NCI-H187 (cell line): ENCODE measurements at regions not wholly inside any gene's neighbourhood (a gene's known extent, or its start where the extent isn't known, plus 50 kb on each side); places are given as distances from the start of the nearest gene placed in this dataset.
"Not testable (repeated sequence)": the region's sequence is repeated elsewhere in the genome, so short reads cannot be mapped to it uniquely, and the experiment has no call there.

Source experiments
- DNase-seq, 2 experiments: peaks; one replicate each; lab custom pipeline; 2025; lab: John Stamatoyannopoulos, UW

DNA sequence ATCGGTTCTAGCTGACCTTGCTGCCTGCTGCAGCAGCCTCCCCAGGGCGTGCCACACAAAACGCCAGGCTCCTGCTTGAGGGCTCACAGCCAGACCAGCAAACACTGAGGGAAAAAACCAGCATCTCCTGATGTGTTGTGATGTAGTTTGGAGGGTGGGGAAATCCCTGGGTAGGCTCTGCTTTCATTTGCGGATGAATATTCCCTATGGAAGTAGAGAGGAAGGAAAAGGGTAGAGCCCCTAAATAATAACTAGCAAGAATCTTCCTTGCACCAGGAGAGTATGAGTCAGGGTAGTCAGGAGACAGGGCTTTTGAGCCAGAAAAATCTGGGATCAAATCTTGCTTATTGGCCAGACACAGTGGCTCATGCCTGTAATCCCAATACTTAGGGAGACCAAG is 545.3 kb downstream of the RFC3 start:
- DNase-seq, result no peak

DNA sequence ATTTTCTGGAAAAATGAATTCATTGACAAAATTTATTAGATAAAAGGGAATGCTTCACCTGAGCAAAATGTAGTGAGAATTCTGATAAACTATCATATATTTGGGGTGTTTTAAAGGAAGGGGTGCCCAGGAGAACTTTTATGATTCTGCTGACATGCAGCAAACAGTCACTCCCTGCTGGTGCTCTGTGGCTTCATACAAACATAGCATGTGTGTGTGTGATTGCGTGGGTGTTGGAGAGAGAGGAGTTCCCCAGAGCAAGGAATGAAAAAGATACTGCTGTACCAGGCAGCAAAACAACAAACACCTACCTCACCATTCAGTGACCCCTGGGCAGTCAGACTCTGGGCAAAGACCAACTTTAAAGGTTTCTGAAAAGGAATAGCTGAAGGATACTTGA is 546.7 kb downstream of the RFC3 start:
- DNase-seq, result no peak

DNA sequence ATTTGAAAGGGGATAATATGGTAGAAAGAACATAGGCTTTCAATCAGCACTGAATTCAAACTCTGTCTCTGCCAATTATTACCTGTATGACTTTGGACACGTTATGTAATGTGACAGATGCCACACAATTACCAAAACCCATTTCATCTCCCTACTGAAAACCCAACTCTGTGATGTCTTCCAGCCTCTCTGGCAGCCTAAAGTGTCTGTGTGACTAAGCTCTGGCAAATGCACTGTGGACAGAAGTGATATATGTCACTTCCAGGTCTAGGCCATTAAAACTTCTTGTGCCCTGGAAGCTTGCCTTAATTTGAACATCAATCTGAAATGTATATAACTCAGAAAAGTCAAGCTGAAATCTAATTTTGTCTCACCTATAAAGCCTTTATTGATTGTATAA is 552.0 kb downstream of the RFC3 start:
- DNase-seq, result no peak

GRCh38 chr13:34371108-34371507 is 553.2 kb downstream of the RFC3 start:
- no peak for DNase-seq

DNA sequence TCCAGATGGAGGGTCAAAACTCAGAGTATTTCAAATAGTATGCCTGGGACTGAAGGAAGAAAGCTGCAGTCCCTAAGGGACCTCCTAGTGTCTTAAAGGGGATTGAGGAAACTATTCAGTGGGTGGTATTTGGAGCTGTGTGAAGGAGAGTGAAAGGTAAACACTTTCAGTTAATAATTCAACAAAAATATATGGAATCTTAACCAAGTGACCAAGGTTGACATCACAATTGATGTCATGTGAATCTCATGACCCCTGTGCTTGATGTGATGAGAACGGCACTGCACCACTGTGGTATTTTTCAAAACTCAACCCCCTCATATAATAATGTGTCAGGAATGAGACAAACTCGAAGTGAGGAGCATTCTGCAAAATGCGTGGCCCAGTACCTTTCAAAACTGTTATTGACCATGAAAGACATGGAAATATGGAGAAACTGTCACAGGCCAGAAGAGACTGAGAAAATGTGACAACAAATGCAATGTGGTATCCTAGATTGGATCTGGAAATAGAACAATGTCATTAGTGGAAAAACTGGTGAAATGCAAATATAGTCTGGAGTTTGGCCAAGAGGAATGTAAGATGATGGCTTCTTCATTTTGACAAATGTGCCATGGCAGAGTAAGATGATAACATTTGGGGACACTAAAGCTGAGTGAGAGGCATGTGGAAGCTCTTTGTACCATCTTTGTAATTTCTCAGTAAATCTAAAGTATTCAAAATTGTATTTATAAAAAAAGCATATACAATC is 553.9 kb downstream of the RFC3 start:
- DNase-seq, result no peak

DNA sequence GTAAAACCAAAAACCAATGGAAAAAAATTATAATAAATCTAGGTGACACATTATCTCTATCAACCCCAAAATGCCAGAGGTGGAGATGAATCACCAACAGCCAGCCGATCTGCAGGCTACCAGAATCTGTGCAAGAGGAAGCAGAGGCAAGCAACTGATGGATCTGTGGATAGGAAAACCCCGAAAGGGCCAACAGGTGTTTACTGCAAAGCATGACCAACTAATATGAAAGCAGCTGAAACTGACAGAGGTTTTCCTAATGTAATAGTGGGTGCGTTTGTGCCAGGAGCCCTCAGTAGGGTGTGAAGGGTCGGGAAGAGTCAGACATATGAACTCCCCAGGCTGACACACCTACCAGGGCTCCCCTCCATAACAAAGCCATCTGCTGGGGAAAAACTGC is 554.6 kb downstream of the RFC3 start:
- DNase-seq, result no peak

GRCh38 chr13:34376483-34376882 is 558.5 kb downstream of the RFC3 start:
- DNase-seq, result no peak

- no peak for DNase-seq
Observed at GRCh38 chr13:34381228-34381627, 560.8 kb upstream of the NBEA start.

DNA sequence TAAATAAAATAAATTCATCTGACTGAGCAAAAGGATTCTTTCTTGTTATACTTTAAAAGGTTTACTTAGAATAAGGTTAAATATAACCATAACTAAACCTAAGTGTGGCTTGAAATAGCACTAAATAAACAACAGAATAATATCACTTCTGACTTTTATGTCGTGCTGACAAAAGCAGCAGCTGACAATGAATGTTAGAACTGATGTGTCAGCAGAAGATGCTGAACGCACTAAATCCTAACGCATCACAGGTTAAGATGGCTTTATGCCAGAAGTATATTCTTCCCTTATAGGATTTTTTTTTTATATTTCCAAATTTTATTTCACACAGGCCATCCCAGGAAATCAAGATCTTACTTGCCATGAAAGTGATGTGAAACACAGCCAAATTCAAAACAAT is 558.3 kb upstream of the NBEA start:
- no peak for DNase-seq

DNA sequence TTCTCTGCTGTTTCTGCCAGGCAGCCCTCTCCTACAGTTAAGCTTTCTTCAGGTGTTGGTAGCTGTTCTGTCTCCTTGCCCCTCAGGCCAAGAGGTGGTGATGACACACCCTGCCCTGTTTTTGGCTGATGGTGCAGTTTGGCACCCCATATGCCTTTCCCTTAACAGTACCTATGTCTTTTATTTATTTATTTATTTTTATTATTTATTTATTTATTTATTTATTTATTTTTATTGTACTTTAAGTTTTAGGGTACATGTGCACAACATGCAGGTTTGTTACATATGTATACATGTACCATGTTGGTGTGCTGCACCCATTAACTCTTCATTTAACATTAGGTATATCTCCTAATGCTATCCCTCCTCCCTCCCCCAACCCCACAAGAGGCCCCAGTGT is 555.8 kb upstream of the NBEA start:
- not testable (repeated sequence) for DNase-seq

GRCh38 chr13:34391076-34391475 is 551.0 kb upstream of the NBEA start:
- DNase-seq, result no peak

- DNase-seq, result no peak
Observed at GRCh38 chr13:34401696-34402095, 540.4 kb upstream of the NBEA start.

DNA sequence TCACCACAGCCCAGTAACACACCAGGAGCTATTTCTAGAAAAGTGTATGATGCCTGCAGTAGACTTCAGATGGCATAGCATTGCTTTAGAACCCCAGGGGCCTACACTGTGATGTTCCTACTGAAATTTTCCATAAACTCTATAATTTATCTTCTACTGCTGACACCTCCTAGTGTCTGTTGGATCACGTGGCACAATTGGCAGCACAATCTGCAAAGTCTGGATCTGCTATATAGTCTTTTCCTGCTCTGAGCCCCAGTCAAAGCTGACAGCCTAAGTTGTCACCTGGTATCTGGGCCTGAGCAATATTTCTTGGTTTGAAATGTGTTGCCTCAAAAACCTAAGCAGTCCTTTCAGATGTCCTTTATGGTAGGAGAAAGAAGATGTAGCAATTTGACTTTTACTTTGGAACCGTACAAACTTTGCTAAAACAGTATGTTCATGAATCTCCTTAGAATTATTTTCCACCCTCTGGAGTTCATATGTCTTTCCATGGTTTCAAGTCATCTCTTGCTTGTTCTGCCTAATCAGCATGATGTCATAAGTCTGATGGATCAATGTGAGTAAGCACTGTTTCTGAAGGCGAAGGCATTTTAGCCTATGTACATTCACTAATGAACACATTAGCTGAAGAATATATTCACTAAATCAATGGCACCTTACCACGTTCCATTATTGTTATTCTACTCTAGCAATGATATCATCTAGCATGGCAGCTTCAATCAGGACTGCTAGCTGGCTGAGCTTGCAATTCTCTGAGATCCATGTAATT is 536.5 kb upstream of the NBEA start:
- DNase-seq, result no peak

- no peak for DNase-seq
Observed at GRCh38 chr13:34408640-34409039, 533.4 kb upstream of the NBEA start.

DNA sequence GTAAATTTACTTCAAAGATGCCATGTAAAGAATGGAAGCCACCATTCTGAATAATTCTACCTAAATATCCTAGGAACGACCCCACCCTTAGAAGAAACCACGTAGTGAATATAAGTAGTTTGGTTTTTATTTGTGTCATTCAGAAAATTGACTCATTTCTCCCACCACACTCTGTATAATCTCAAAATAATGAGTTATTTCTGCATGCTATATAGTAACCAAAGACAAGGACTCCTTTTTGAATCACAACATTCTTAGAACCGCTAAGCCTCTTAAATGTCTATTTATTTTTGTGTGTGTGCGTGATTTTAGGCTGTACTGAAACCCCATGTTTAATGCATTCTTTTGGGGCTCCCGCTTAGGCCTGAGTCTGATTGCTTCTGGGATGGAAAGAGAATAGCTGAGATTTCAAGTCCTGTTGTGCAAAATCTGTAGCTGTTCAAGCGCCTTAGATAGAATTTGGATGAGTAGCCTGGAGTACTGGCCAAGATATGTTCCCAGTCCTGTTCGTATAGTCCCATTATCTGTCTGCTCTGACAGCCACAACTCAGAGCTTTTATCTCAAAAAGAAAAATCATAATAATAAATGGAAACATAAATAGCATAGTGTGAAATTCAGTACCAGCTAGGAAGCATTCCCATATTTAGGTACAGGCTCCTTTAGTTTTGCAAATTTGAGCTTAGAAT is 532.4 kb upstream of the NBEA start:
- no peak for DNase-seq

GRCh38 chr13:34410678-34411077 is 531.4 kb upstream of the NBEA start:
- DNase-seq, result no peak

GRCh38 chr13:34411177-34411576 is 530.9 kb upstream of the NBEA start:
- no peak for DNase-seq

DNA sequence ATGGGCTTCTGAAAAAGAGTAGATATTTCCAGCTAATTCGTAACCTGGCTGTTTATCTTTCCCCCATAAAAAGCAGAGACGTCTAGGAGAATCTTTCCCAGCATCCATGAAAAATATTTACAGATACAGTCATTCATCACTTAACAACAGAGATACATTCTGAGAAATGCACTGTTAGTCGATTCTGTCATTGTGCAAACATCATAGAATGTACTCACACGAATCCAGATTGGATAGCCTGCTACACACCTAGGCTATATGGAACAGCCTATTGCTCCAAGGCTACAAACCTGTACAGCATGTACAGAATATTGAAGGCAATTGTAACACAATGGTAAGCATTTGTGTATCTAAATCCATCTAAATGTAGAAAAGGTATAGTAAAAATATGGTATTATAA is 530.2 kb upstream of the NBEA start:
- no peak for DNase-seq

DNA sequence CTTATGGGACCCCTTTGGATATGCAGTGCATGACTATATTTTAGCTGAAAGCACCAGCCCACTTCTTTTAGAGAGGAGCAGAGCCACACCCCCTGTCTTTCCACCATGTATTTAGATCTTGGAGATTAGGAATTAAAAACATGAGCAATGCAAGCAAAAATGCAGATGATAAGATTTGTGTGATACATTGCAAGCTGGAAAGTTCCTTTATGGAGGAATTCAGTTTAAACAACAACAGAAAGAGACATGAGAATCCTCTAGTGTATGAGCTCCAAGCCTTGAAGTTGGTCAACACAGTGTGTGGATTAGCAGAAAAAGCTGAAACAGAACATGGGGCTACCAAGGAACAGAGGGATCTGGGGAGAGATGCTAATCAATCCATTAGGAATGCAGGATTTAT is 529.8 kb upstream of the NBEA start:
- no peak for DNase-seq

DNA sequence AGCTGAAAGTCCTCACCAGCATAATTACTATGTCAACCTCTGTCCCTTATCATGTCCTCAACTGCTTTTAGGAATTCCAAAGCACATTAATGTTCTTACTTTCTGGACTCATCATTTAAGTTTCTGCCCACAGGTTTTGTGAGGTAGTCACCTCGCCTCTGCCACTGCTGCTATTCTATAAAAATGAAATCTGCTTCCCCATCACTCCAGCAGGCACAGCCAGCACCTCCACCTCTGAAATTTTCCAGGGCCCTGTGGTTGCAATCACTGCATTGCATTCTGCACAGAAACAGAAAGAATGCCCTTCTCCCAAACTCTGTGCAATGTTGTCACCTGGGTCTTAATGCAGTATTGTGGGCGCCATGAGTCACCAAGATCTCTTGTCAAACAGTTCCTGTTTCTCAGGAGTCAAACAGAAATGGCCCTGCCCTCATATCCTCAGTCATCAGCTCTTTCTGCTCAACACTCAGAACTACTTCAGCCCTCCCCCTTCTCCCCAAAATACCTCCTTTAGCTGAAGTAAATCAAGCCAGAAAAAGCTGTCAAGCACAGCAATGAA is 529.2 kb upstream of the NBEA start:
- DNase-seq, result no peak

GRCh38 chr13:34413538-34414210 is 528.4 kb upstream of the NBEA start:
- DNase-seq, result no peak

DNA sequence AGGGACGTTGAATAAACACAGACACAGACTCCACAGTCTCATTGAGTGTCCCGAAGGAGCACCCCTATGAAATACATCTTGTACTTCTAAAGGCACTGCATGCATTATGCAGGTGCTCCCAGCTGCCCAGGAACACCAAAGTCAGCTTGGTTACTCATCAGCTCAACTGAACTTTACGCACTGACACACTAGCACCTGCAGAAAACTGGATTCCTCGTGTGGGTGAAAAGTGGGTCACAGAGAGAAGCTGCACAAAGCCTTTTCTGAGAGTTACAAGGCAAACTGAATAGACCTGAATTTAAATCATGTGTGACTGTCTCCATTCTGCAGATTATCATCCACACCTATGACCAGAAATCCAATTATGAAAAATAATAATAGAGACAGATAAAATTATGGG is 527.5 kb upstream of the NBEA start:
- no peak for DNase-seq
